ENCODE measurements at regions not wholly inside any gene's neighbourhood (a gene's known extent, or its start where the extent isn't known, plus 50 kb on each side); places are given as distances from the start of the nearest gene placed in this dataset.
A peak's percentile ranks its signal among the peaks of the same experiment; 100 is the strongest.
"Not testable (repeated sequence)": the region's sequence is repeated elsewhere in the genome, so short reads cannot be mapped to it uniquely, and the experiment has no call there.

DNA sequence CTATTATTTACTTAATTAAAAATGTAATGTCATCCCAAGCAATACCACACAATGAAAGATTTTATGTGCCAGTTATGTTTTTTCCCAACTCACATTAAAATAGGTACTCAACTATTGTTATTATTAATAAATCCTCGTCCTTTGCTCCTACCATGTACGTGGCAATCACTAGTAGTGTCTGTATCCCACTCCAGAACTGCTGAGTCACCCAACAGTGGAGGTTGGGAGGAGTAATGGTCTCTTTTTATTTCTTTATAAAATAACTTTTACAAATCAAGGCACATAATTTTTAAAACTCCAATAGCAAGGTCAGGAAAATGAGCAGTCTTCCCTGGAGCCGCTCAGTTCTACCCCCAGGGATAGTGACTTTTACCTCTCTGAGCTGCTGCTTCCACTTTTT is 273.5 kb upstream of the PLPP4 start:
- no peaks in the 10 kb centered on the region for H3K36me3 ChIP-seq (replicated peaks in 1 of 2; ENCODE audit: control insufficient read depth in 2 of 2, insufficient read depth in 2 of 2, low read length in 2 of 2)
- WGBS, 2 donors (ENCODE audit: extremely low coverage in 2 of 2, insufficient read length in 2 of 2, insufficient replicate concordance in 1 of 2) = no CpG with 5 or more reads among the region's 3 CpGs
- H4K8ac ChIP-seq (ENCODE audit: low read depth, low read length) = no peak overlapping the region
- no peak overlapping the region for H2BK120ac ChIP-seq (ENCODE audit: low read depth, low read length)
- no peak overlapping the region for H4K91ac ChIP-seq (ENCODE audit: low read depth, low read length, poor library complexity)
- H3K4ac ChIP-seq (ENCODE audit: low read length) = no peak overlapping the region
- no peak overlapping the region for H3K23ac ChIP-seq (ENCODE audit: low read depth, low read length, poor library complexity)
- no peak overlapping the region for H3K14ac ChIP-seq (ENCODE audit: low read length)
- H3K4me2 ChIP-seq (ENCODE audit: insufficient read depth, low read length, poor library complexity, severe bottlenecking) = no peak overlapping the region
- H2BK5ac ChIP-seq (ENCODE audit: low read length) = no peak overlapping the region
- no peak overlapping the region for H3K4me3 ChIP-seq (ENCODE audit: low read length in 2 of 2)
- H3K79me1 ChIP-seq (ENCODE audit: low read depth, low read length) = no peaks in the 10 kb centered on the region
- no peak for DNase-seq (ENCODE audit: low spot score)
- no peaks in the 10 kb centered on the region for H3K9me3 ChIP-seq (replicated peaks in 1 of 2; ENCODE audit: control insufficient read depth in 2 of 2, insufficient read depth in 1 of 2, low read depth in 1 of 2, low read length in 2 of 2)
- H3K4me1 ChIP-seq (ENCODE audit: control insufficient read depth in 2 of 2, insufficient read depth in 1 of 2, low read depth in 1 of 2, low read length in 2 of 2) = no peaks in the 10 kb centered on the region
- no peaks in the 10 kb centered on the region for H3K27me3 ChIP-seq (ENCODE audit: control insufficient read depth in 3 of 3, insufficient read depth in 3 of 3, low read depth in 1 of 3, low read length in 3 of 3)
- H2BK15ac ChIP-seq (ENCODE audit: low read length) = no peak overlapping the region
- peak overlapping the region; percentile 77 for H2BK12ac ChIP-seq (ENCODE audit: low read length)
- no peak overlapping the region for H3K27ac ChIP-seq (replicated peaks; ENCODE audit: low read length)
- H2AFZ ChIP-seq (ENCODE audit: low read length) = no peak overlapping the region
- H3K9ac ChIP-seq (ENCODE audit: low read depth, low read length, poor library complexity) = no peak overlapping the region
- no peak overlapping the region for H2AK5ac ChIP-seq (ENCODE audit: low read depth, low read length)
- peak overlapping the region; percentile 57 for H3K18ac ChIP-seq (ENCODE audit: low read length)

- no peak overlapping the region for H2BK15ac ChIP-seq (ENCODE audit: low read length)
- H2BK120ac ChIP-seq (ENCODE audit: low read depth, low read length) = no peak overlapping the region
- H3K23ac ChIP-seq (ENCODE audit: low read depth, low read length, poor library complexity) = no peak overlapping the region
- H2AK5ac ChIP-seq (ENCODE audit: low read depth, low read length) = no peak overlapping the region
- no peak overlapping the region for H3K4me2 ChIP-seq (ENCODE audit: insufficient read depth, low read length, poor library complexity, severe bottlenecking)
- H2AFZ ChIP-seq (ENCODE audit: low read length) = no peak overlapping the region
- no peak overlapping the region for H3K9ac ChIP-seq (ENCODE audit: low read depth, low read length, poor library complexity)
- no peak overlapping the region for H3K27ac ChIP-seq (replicated peaks; ENCODE audit: low read length)
- no peak overlapping the region for H2BK12ac ChIP-seq (ENCODE audit: low read length)
- no peak overlapping the region for H2BK5ac ChIP-seq (ENCODE audit: low read length)
- H4K91ac ChIP-seq (ENCODE audit: low read depth, low read length, poor library complexity) = no peak overlapping the region
- H3K4me1 ChIP-seq (ENCODE audit: control insufficient read depth in 2 of 2, insufficient read depth in 1 of 2, low read depth in 1 of 2, low read length in 2 of 2) = no peaks in the 10 kb centered on the region
- H3K36me3 ChIP-seq (replicated peaks in 1 of 2; ENCODE audit: control insufficient read depth in 2 of 2, insufficient read depth in 2 of 2, low read length in 2 of 2) = peaks cover 0 to 1% of the 10 kb centered on the region in 2 donors
- H3K18ac ChIP-seq (ENCODE audit: low read length) = no peak overlapping the region
- DNase-seq (ENCODE audit: low spot score) = no peak
- no CpG with 5 or more reads among the region's 7 CpGs for WGBS, 2 donors (ENCODE audit: extremely low coverage in 2 of 2, insufficient read length in 2 of 2, insufficient replicate concordance in 1 of 2)
- no peak overlapping the region for H3K14ac ChIP-seq (ENCODE audit: low read length)
- no peak overlapping the region for H3K4ac ChIP-seq (ENCODE audit: low read length)
- no peaks in the 10 kb centered on the region for H3K79me1 ChIP-seq (ENCODE audit: low read depth, low read length)
- no peaks in the 10 kb centered on the region for H3K27me3 ChIP-seq (ENCODE audit: control insufficient read depth in 3 of 3, insufficient read depth in 3 of 3, low read depth in 1 of 3, low read length in 3 of 3)
- no peak overlapping the region for H3K4me3 ChIP-seq (ENCODE audit: low read length in 2 of 2)
- no peak overlapping the region for H4K8ac ChIP-seq (ENCODE audit: low read depth, low read length)
- H3K9me3 ChIP-seq (replicated peaks in 1 of 2; ENCODE audit: control insufficient read depth in 2 of 2, insufficient read depth in 1 of 2, low read depth in 1 of 2, low read length in 2 of 2) = no peaks in the 10 kb centered on the region
These were observed 272.3 kb upstream of the PLPP4 start for GRCh38 chr10:120184547-120185337.

DNA sequence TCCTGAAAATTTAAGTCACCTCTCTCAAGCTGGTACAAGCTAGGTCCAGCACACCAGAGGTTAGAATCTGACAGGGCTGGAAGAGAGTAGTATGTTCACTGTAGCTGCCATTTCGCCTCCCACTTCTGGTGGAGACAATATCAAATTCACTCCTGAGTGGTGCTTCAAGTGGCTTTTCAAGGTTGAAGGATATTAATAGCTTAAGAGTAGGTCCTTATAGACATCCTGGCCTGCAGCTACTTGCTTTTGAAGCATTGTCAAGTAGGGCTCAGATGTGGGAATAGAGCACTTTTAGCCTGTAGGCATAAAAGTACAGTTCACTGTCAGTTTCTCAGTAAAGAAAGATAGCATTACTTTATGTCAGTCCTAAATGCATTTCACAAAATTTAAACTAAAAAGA is 270.5 kb upstream of the PLPP4 start:
- no peak overlapping the region for H3K4ac ChIP-seq (ENCODE audit: low read length)
- no peaks in the 10 kb centered on the region for H3K27me3 ChIP-seq (ENCODE audit: control insufficient read depth in 3 of 3, insufficient read depth in 3 of 3, low read depth in 1 of 3, low read length in 3 of 3)
- no peak overlapping the region for H3K4me2 ChIP-seq (ENCODE audit: insufficient read depth, low read length, poor library complexity, severe bottlenecking)
- H2BK15ac ChIP-seq (ENCODE audit: low read length) = no peak overlapping the region
- no peaks in the 10 kb centered on the region for H3K79me1 ChIP-seq (ENCODE audit: low read depth, low read length)
- no peak overlapping the region for H2AFZ ChIP-seq (ENCODE audit: low read length)
- no peak overlapping the region for H2AK5ac ChIP-seq (ENCODE audit: low read depth, low read length)
- no peak overlapping the region for H2BK12ac ChIP-seq (ENCODE audit: low read length)
- H4K91ac ChIP-seq (ENCODE audit: low read depth, low read length, poor library complexity) = no peak overlapping the region
- no peak overlapping the region for H2BK120ac ChIP-seq (ENCODE audit: low read depth, low read length)
- DNase-seq (ENCODE audit: low spot score) = no peak
- no peak overlapping the region for H3K4me3 ChIP-seq (ENCODE audit: low read length in 2 of 2)
- no peak overlapping the region for H3K23ac ChIP-seq (ENCODE audit: low read depth, low read length, poor library complexity)
- no peak overlapping the region for H3K14ac ChIP-seq (ENCODE audit: low read length)
- H3K9me3 ChIP-seq (replicated peaks in 1 of 2; ENCODE audit: control insufficient read depth in 2 of 2, insufficient read depth in 1 of 2, low read depth in 1 of 2, low read length in 2 of 2) = no peaks in the 10 kb centered on the region
- H3K9ac ChIP-seq (ENCODE audit: low read depth, low read length, poor library complexity) = no peak overlapping the region
- WGBS, 2 donors (ENCODE audit: extremely low coverage in 2 of 2, insufficient read length in 2 of 2, insufficient replicate concordance in 1 of 2) = no CpG with 5 or more reads among the region's 1 CpG
- no peak overlapping the region for H4K8ac ChIP-seq (ENCODE audit: low read depth, low read length)
- H2BK5ac ChIP-seq (ENCODE audit: low read length) = no peak overlapping the region
- no peaks in the 10 kb centered on the region for H3K4me1 ChIP-seq (ENCODE audit: control insufficient read depth in 2 of 2, insufficient read depth in 1 of 2, low read depth in 1 of 2, low read length in 2 of 2)
- peaks cover 0 to 1% of the 10 kb centered on the region in 2 donors for H3K36me3 ChIP-seq (replicated peaks in 1 of 2; ENCODE audit: control insufficient read depth in 2 of 2, insufficient read depth in 2 of 2, low read length in 2 of 2)
- H3K18ac ChIP-seq (ENCODE audit: low read length) = no peak overlapping the region
- H3K27ac ChIP-seq (replicated peaks; ENCODE audit: low read length) = no peak overlapping the region

DNA sequence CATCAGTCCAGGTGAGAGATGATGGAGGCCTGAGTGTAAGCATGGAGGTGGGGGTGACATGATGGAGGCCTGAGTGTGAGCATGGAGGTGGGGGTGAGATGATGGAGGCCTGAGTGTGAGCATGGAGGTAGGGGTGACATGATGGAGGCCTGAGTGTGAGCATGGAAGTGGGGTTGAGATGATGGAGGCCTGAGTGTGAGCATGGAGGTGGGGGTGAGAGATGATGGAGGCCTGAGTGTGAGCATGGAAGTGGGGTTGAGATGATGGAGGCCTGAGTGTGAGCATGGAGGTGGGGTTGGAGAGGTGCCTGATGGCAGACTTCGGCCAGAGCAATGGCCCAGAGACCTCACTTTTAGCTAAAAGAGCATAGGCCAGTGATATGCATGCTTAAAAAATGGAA is 269.9 kb upstream of the PLPP4 start:
- not testable (repeated sequence) for H3K9ac ChIP-seq (ENCODE audit: low read depth, low read length, poor library complexity); H3K4me3 ChIP-seq (ENCODE audit: low read length in 2 of 2); H3K4ac ChIP-seq (ENCODE audit: low read length); H3K27ac ChIP-seq (replicated peaks; ENCODE audit: low read length); H4K8ac ChIP-seq (ENCODE audit: low read depth, low read length); H4K91ac ChIP-seq (ENCODE audit: low read depth, low read length, poor library complexity); H3K36me3 ChIP-seq (replicated peaks in 1 of 2; ENCODE audit: control insufficient read depth in 2 of 2, insufficient read depth in 2 of 2, low read length in 2 of 2); H3K4me2 ChIP-seq (ENCODE audit: insufficient read depth, low read length, poor library complexity, severe bottlenecking); H3K4me1 ChIP-seq (ENCODE audit: control insufficient read depth in 2 of 2, insufficient read depth in 1 of 2, low read depth in 1 of 2, low read length in 2 of 2); H3K27me3 ChIP-seq (ENCODE audit: control insufficient read depth in 3 of 3, insufficient read depth in 3 of 3, low read depth in 1 of 3, low read length in 3 of 3); H2AK5ac ChIP-seq (ENCODE audit: low read depth, low read length); H3K18ac ChIP-seq (ENCODE audit: low read length); H2BK5ac ChIP-seq (ENCODE audit: low read length); H3K9me3 ChIP-seq (replicated peaks in 1 of 2; ENCODE audit: control insufficient read depth in 2 of 2, insufficient read depth in 1 of 2, low read depth in 1 of 2, low read length in 2 of 2); H2BK120ac ChIP-seq (ENCODE audit: low read depth, low read length); H2AFZ ChIP-seq (ENCODE audit: low read length); H3K79me1 ChIP-seq (ENCODE audit: low read depth, low read length); DNase-seq (ENCODE audit: low spot score); H3K14ac ChIP-seq (ENCODE audit: low read length); H3K23ac ChIP-seq (ENCODE audit: low read depth, low read length, poor library complexity); H2BK15ac ChIP-seq (ENCODE audit: low read length); H2BK12ac ChIP-seq (ENCODE audit: low read length)
- no CpG with 5 or more reads among the region's 1 CpG for WGBS, 2 donors (ENCODE audit: extremely low coverage in 2 of 2, insufficient read length in 2 of 2, insufficient replicate concordance in 1 of 2)
